Right atrium auricular region (tissue), 2 donors: ENCODE measurements at regions not wholly inside any gene's neighbourhood (a gene's known extent, or its start where the extent isn't known, plus 50 kb on each side); places are given as distances from the start of the nearest gene placed in this dataset.

Experiments
- DNase-seq: peaks from one replicate; pipeline ENCODE4 v3.0.0-alpha.2; 2019; ENCODE audit warnings: low spot score
- H3K27ac ChIP-seq, 2 donors: fragments of 200-600 bp; sonication (generic); 1 replicate in 1 of 2; 2 replicates in 1 of 2; pipeline ENCODE4 v1.5.1; 2016 to 2019
- H3K27me3 ChIP-seq, 2 donors: fragments of 200-600 bp; sonication (generic); one replicate each; pipeline versions ENCODE4 v1.5.1 to v1.6.0; 2017 to 2019
- H3K36me3 ChIP-seq: fragments of 200-600 bp; sonication (generic); one replicate; pipeline ENCODE4 v1.5.1; 2016
- H3K4me1 ChIP-seq, 2 donors: fragments of 200-600 bp; sonication (generic); one replicate each; pipeline versions ENCODE4 v1.5.1 to v1.6.0; 2017 to 2019
- H3K4me3 ChIP-seq, 2 donors: fragments of 200-600 bp; sonication (generic); 1 replicate in 1 of 2; 2 replicates in 1 of 2; pipeline ENCODE4 v1.5.1; 2017 to 2019; ENCODE audit warnings: mild to moderate bottlenecking in 1 of 2, moderate library complexity in 1 of 2
- H3K9me3 ChIP-seq, 2 donors: fragments of 200-600 bp; sonication (generic); one replicate each; pipeline ENCODE4 v1.5.1; 2019
- TF ChIP-seq, protein P1 (sequence below), 2 donors: fragments of 200-600 bp; sonication (generic); IDR thresholded peaks; one replicate each; pipeline ENCODE4 v1.5.1; 2019; ENCODE audit warnings: antibody characterized with exemption in 2 of 2

DNA sequence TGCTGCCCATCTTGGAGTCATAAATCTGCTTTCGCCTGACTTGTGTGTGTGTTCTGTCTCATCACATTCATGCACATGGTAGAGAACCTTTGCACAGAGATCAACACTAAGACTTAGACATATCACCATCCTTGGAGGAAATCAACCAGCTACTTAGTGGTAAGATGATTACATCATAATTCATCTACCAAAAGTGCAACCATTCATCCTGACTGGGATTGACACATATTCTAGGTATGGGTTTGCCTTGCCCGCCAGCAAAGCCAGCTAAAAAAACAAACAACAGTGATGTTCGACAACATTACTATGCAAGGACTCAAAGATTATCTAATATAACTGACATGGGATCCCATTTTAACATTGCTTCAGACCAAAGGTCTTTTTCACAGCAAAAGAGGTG, 228.7 kb downstream of the NUAK1 start:
- DNase-seq, result no peak
- Histone ChIP-seq H3K9me3 (no peaks in the 10 kb centered on the region), H3K4me1 (no peaks in the 10 kb centered on the region), H3K4me3 (no peak overlapping the region), H3K27ac (no peak overlapping the region), H3K27me3 (no peaks in the 10 kb centered on the region), H3K36me3 (no peaks in the 10 kb centered on the region)
- TF ChIP-seq, protein P1, sequence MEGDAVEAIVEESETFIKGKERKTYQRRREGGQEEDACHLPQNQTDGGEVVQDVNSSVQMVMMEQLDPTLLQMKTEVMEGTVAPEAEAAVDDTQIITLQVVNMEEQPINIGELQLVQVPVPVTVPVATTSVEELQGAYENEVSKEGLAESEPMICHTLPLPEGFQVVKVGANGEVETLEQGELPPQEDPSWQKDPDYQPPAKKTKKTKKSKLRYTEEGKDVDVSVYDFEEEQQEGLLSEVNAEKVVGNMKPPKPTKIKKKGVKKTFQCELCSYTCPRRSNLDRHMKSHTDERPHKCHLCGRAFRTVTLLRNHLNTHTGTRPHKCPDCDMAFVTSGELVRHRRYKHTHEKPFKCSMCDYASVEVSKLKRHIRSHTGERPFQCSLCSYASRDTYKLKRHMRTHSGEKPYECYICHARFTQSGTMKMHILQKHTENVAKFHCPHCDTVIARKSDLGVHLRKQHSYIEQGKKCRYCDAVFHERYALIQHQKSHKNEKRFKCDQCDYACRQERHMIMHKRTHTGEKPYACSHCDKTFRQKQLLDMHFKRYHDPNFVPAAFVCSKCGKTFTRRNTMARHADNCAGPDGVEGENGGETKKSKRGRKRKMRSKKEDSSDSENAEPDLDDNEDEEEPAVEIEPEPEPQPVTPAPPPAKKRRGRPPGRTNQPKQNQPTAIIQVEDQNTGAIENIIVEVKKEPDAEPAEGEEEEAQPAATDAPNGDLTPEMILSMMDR (IDR thresholded peaks at IDR 0.05), result no peak

DNA sequence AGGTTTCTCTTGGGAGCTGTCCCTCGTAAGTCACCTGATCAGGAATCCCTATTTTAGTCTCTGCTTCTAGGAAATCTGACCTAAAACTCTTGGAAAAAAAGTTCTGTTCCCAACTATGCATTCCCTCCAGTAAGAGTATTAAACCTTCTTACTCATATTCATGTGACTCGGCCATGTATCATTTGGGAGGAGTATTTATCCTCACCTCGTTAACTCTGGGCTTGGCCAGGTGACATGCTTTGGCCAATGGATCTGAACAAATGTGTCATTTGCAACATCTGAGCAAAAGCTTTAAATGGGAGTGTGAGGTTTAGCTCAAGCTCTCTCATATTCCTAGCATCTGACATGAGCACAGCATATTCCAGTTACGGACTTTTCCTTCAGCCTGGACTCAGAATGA, 226.8 kb downstream of the NUAK1 start:
- H3K27ac ChIP-seq, result no peak overlapping the region
- H3K36me3 ChIP-seq, result no peaks in the 10 kb centered on the region
- no peak overlapping the region for H3K4me3 ChIP-seq
- H3K9me3 ChIP-seq, result no peaks in the 10 kb centered on the region
- DNase-seq, result no peak
- no peaks in the 10 kb centered on the region for H3K27me3 ChIP-seq
- no peaks in the 10 kb centered on the region for H3K4me1 ChIP-seq
- TF ChIP-seq, protein P1 (IDR thresholded peaks at IDR 0.05), result no peak

DNA sequence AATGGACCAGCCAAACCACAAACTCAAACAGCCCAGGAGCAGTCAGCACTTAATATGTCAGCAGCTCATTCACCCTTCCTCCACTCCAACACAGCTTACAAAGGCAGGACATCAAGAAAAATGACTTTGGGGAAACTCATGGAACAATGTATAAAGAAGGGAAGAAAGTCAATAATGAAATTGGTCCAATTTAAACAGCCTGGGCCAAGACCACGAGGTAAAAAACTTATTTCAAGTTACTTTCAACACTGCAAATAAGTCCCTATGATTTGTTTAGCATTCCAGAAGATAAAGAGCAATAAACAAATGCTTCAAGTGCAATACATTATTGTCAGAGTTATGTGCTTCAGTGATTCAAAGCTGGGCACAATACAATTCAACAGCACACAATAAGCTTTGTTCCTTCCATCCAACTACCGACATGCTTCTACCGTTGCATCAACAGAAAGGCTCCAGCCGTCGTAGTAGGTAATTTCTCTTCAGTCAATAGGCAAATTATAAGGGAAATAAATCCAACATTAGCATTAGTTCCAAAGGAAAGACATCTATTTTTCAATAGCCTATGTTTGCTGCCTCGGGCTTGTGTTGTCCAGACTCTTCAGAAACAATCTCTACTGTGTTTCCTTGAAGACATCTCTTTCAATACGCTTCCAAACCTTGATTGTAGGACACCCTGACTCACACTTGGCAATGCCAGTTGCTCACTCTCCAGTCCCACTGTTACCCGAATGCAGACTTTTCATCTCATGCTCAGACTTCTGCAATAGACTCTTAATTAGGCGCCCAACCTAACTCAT, 225.7 kb downstream of the NUAK1 start:
- H3K36me3 ChIP-seq, result no peaks in the 10 kb centered on the region
- H3K27ac ChIP-seq, result no peak overlapping the region
- no peaks in the 10 kb centered on the region for H3K27me3 ChIP-seq
- no peaks in the 10 kb centered on the region for H3K9me3 ChIP-seq
- H3K4me1 ChIP-seq, result no peaks in the 10 kb centered on the region
- DNase-seq, result no peak
- TF ChIP-seq, protein P1 (IDR thresholded peaks at IDR 0.05), result no peak
- no peak overlapping the region for H3K4me3 ChIP-seq

DNA sequence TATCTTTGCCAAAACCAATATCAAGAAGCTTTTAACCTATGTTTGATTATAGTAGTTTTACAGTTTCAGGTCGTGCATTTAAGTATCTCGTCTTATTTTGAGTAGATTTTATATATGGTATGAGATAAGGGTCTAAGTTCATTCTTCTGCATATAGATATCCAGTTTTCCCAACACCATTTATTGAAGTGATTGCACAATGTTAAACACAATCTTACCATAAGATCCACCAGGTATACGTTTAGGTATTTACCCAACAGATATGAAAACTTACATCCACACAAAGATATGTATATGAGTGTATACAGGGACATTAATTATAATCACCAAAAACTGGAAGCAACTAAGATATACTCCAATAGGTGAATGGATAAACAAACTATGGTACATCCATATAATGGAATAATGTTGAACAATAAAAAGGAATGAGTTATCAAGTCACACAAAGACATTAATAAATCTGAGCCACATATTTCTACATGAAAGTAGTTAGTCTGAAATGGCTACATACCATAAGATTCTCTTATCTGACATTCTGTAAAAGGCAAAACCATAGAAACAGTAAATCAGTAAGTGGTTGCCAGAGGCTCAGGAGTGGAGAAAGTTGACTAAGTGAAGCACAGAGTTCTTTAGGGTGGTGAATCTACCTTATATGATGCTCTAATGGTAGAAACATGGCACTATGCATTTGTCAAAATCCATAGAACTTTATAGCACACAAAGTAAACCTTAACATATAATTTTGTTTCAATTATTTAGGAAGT, 222.6 kb downstream of the NUAK1 start:
- Histone ChIP-seq H3K4me1 (peaks cover 0 to 9% of the 10 kb centered on the region in 2 donors), H3K27me3 (no peaks in the 10 kb centered on the region), H3K27ac (no peak overlapping the region), H3K36me3 (no peaks in the 10 kb centered on the region), H3K4me3 (no peak overlapping the region), H3K9me3 (no peaks in the 10 kb centered on the region)
- TF ChIP-seq, protein P1 (IDR thresholded peaks at IDR 0.05), result no peak
- no peak for DNase-seq

DNA sequence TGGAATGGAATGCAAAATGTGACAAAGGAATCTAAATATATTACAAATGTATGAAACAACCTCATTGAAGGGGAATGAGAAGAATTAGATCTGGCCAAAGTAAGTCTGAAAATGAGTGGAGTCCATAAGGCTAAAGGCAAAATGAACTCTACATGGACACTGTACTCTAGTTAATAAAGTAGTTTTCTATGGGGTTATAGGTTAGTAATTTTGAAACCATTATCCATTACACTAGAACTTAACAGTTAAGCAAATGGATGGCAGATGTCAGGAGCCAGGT, 222.1 kb downstream of the NUAK1 start:
- no peak for DNase-seq
- Histone ChIP-seq H3K27me3 (no peaks in the 10 kb centered on the region), H3K4me3 (no peak overlapping the region), H3K4me1 (peaks cover 0 to 9% of the 10 kb centered on the region in 2 donors), H3K27ac (no peak overlapping the region), H3K9me3 (no peaks in the 10 kb centered on the region), H3K36me3 (no peaks in the 10 kb centered on the region)
- TF ChIP-seq, protein P1 (IDR thresholded peaks at IDR 0.05), result no peak
